ENCODE measurements at regions not wholly inside any gene's neighbourhood (a gene's known extent, or its start where the extent isn't known, plus 50 kb on each side); places are given as distances from the start of the nearest gene placed in this dataset.

- H3K4me1 Mint-ChIP-seq (ENCODE audit: unreplicated experiment) = no peaks in the 10 kb centered on the region
- no peak for TF ChIP-seq CTCF (IDR thresholded peaks at IDR 0.05; ENCODE audit: unreplicated experiment)
- H3K27ac Mint-ChIP-seq (ENCODE audit: unreplicated experiment) = no peak overlapping the region
- no peaks in the 10 kb centered on the region for H3K9me3 Mint-ChIP-seq (ENCODE audit: unreplicated experiment)
- H3K36me3 Mint-ChIP-seq (ENCODE audit: low read depth, unreplicated experiment) = no peaks in the 10 kb centered on the region
- no peaks in the 10 kb centered on the region for H3K27me3 Mint-ChIP-seq (ENCODE audit: unreplicated experiment)
- no peak overlapping the region for H3K4me3 Mint-ChIP-seq (ENCODE audit: unreplicated experiment)
- DNase-seq (ENCODE audit: low spot score) = no peak
Measured at GRCh38 chr17:33811984-33812577, 443.0 kb upstream of the CCL2 start.

- Mint-ChIP-seq H3K27ac (ENCODE audit: unreplicated experiment) (no peak overlapping the region), H3K4me3 (ENCODE audit: unreplicated experiment) (no peak overlapping the region), H3K4me1 (ENCODE audit: unreplicated experiment) (no peaks in the 10 kb centered on the region), H3K27me3 (ENCODE audit: unreplicated experiment) (no peaks in the 10 kb centered on the region), H3K36me3 (ENCODE audit: low read depth, unreplicated experiment) (no peaks in the 10 kb centered on the region), H3K9me3 (ENCODE audit: unreplicated experiment) (no peaks in the 10 kb centered on the region)
- no peak for DNase-seq (ENCODE audit: low spot score)
- no peak for TF ChIP-seq CTCF (IDR thresholded peaks at IDR 0.05; ENCODE audit: unreplicated experiment)
Measured at GRCh38 chr17:33814852-33815251, 440.2 kb upstream of the CCL2 start.

GRCh38 chr17:33816036-33816435 lies 439.0 kb upstream of the CCL2 start:
- no peak for TF ChIP-seq CTCF (IDR thresholded peaks at IDR 0.05; ENCODE audit: unreplicated experiment)
- no peak overlapping the region for H3K4me3 Mint-ChIP-seq (ENCODE audit: unreplicated experiment)
- no peak overlapping the region for H3K27ac Mint-ChIP-seq (ENCODE audit: unreplicated experiment)
- no peaks in the 10 kb centered on the region for H3K4me1 Mint-ChIP-seq (ENCODE audit: unreplicated experiment)
- no peaks in the 10 kb centered on the region for H3K36me3 Mint-ChIP-seq (ENCODE audit: low read depth, unreplicated experiment)
- H3K27me3 Mint-ChIP-seq (ENCODE audit: unreplicated experiment) = no peaks in the 10 kb centered on the region
- no peak for DNase-seq (ENCODE audit: low spot score)
- H3K9me3 Mint-ChIP-seq (ENCODE audit: unreplicated experiment) = no peaks in the 10 kb centered on the region

- H3K36me3 Mint-ChIP-seq (ENCODE audit: low read depth, unreplicated experiment) = no peaks in the 10 kb centered on the region
- no peak for TF ChIP-seq CTCF (IDR thresholded peaks at IDR 0.05; ENCODE audit: unreplicated experiment)
- H3K9me3 Mint-ChIP-seq (ENCODE audit: unreplicated experiment) = no peaks in the 10 kb centered on the region
- H3K4me3 Mint-ChIP-seq (ENCODE audit: unreplicated experiment) = no peak overlapping the region
- DNase-seq (ENCODE audit: low spot score) = no peak
- no peaks in the 10 kb centered on the region for H3K4me1 Mint-ChIP-seq (ENCODE audit: unreplicated experiment)
- no peak overlapping the region for H3K27ac Mint-ChIP-seq (ENCODE audit: unreplicated experiment)
- H3K27me3 Mint-ChIP-seq (ENCODE audit: unreplicated experiment) = no peaks in the 10 kb centered on the region
Measured at GRCh38 chr17:33816842-33817617, 438.1 kb upstream of the CCL2 start.

- Mint-ChIP-seq H3K27me3 (ENCODE audit: unreplicated experiment) (no peaks in the 10 kb centered on the region), H3K9me3 (ENCODE audit: unreplicated experiment) (no peaks in the 10 kb centered on the region), H3K27ac (ENCODE audit: unreplicated experiment) (no peak overlapping the region), H3K4me3 (ENCODE audit: unreplicated experiment) (no peak overlapping the region), H3K4me1 (ENCODE audit: unreplicated experiment) (no peaks in the 10 kb centered on the region), H3K36me3 (ENCODE audit: low read depth, unreplicated experiment) (no peaks in the 10 kb centered on the region)
- TF ChIP-seq CTCF (IDR thresholded peaks at IDR 0.05; ENCODE audit: unreplicated experiment) = no peak
- no peak for DNase-seq (ENCODE audit: low spot score)
Measured at GRCh38 chr17:33819539-33819938, 435.5 kb upstream of the CCL2 start.
